Amygdala (tissue), 56 donors: ENCODE measurements at regions not wholly inside any gene's neighbourhood (a gene's known extent, or its start where the extent isn't known, plus 50 kb on each side); places are given as distances from the start of the nearest gene placed in this dataset.
"Not testable (repeated sequence)": the region's sequence is repeated elsewhere in the genome, so short reads cannot be mapped to it uniquely, and the experiment has no call there.

Experiments
- DNase-seq, 56 donors: peaks; one replicate each; lab custom pipeline; 2025; lab: John Stamatoyannopoulos, UW

GRCh38 chr1:157196670-157197456, 58.7 kb upstream of the ETV3 start:
- DNase-seq, result not testable (repeated sequence)

DNA sequence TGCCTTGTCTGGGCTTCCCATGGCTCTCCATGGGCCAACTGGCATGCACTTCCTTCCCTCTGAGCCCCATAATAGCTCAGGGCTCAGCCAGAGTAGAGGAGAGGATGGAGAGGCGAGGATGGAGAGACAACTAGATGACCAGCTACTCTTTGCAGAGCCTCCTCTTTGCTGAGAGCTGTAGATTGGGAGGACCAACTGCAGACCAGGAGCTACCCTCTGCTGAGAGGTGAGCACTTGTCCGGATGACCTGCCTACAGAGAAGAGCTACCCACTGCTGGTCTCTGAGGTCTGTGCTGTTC, 58.0 kb upstream of the ETV3 start:
- DNase-seq, result no peak

GRCh38 chr1:157195521-157196244, 57.5 kb upstream of the ETV3 start:
- no peak for DNase-seq

- no peak for DNase-seq
Observed at GRCh38 chr1:157194731-157195520, 56.7 kb upstream of the ETV3 start.

GRCh38 chr1:157193702-157194391, 55.7 kb upstream of the ETV3 start:
- peak in 24 of 56 donors; percentile 1 to 66 (median 16) for DNase-seq

GRCh38 chr1:157193219-157193618, 55.0 kb upstream of the ETV3 start:
- no peak for DNase-seq

- no peak for DNase-seq
Observed at GRCh38 chr1:157189986-157190982, 52.1 kb upstream of the ETV3 start.

DNA sequence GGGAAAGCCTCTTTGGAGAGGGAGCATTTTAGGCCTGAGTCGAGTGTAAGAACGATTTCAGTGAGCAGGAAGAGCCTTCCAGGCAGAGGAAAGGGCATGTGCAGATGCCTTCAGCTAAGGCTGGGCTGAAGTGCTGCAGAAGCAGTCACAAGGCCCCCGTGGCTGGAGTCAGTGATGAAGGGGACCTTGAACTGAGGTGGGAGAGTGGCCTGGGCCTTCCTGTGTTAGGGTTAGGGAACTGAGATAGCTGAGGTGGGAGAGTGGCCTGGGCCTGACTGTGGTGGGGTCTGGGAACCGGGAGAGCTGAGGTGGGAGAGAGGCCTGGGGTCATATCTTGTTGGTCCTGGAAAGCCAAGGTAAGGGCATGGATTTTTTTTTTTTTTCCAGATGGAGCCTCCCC, 50.9 kb upstream of the ETV3 start:
- DNase-seq, result no peak
